ENCODE measurements at regions not wholly inside any gene's neighbourhood (a gene's known extent, or its start where the extent isn't known, plus 50 kb on each side); places are given as distances from the start of the nearest gene placed in this dataset.
"Not testable (repeated sequence)": the region's sequence is repeated elsewhere in the genome, so short reads cannot be mapped to it uniquely, and the experiment has no call there.

DNA sequence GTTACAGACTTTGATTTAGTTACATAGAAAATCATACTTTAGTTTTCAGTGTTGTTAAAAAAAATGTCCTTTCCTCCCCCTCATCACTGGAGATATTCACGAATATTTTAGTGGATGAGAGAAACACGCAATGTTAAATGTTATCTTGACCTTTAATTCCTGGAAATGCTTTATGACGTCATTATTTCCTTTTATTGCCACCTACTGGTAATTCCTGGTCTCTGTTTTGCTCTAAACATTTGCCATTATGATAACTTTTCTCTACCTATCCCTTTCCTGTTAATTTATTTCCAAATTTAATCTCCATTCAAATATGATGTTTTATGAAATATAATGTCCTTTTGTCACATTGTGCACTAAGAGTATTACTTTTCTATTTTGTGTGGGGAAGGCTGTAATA is 770.6 kb downstream of the FAM181B start:
- no peak overlapping the region for H3K9ac ChIP-seq (ENCODE audit: low read length)
- H3K9me3 ChIP-seq (ENCODE audit: control insufficient read depth, low read length) = no peaks in the 10 kb centered on the region
- no peak overlapping the region for H3K4ac ChIP-seq (ENCODE audit: low read depth in 1 of 2, low read length in 2 of 2)
- H3K27ac ChIP-seq (ENCODE audit: low read length, poor library complexity, severe bottlenecking) = no peak overlapping the region
- H2BK12ac ChIP-seq (ENCODE audit: low read length in 2 of 2) = no peak overlapping the region
- H3K4me1 ChIP-seq (ENCODE audit: control insufficient read depth, insufficient read depth, low read depth, low read length) = no peaks in the 10 kb centered on the region
- no peak overlapping the region for H3K4me2 ChIP-seq (ENCODE audit: low read length, poor library complexity, severe bottlenecking)
- no peak overlapping the region for H2BK15ac ChIP-seq (ENCODE audit: low read depth, poor library complexity, severe bottlenecking)
- WGBS = 60% methylated on average over 3 of the region's 3 CpGs
- no peak overlapping the region for H4K91ac ChIP-seq (ENCODE audit: low read length)
- no peak overlapping the region for H2BK5ac ChIP-seq (ENCODE audit: low read depth, low read length, poor library complexity, severe bottlenecking)
- no peak overlapping the region for H2AK5ac ChIP-seq (ENCODE audit: low read length, severe bottlenecking)
- H4K8ac ChIP-seq (ENCODE audit: low read length) = no peak overlapping the region
- H3K36me3 ChIP-seq (ENCODE audit: control insufficient read depth in 1 of 2, insufficient read depth in 2 of 2, low read depth in 1 of 2, low read length in 2 of 2) = no peaks in the 10 kb centered on the region
- H3K18ac ChIP-seq (ENCODE audit: low read depth in 1 of 2, low read length in 2 of 2) = no peak overlapping the region
- no peak overlapping the region for H3K23ac ChIP-seq (ENCODE audit: low read length in 2 of 2)
- H3K79me1 ChIP-seq (replicated peaks; ENCODE audit: low read length, poor library complexity, severe bottlenecking) = no peaks in the 10 kb centered on the region
- no peak overlapping the region for H3K14ac ChIP-seq (ENCODE audit: low read length in 2 of 2)
- H3K4me3 ChIP-seq (ENCODE audit: insufficient read depth in 1 of 2, low read depth in 1 of 2, low read length in 2 of 2) = no peak overlapping the region
- H3K27me3 ChIP-seq (ENCODE audit: control insufficient read depth in 1 of 2, insufficient read depth in 1 of 2, low read length in 2 of 2) = no peaks in the 10 kb centered on the region
- H2BK120ac ChIP-seq (ENCODE audit: low read depth, low read length) = no peak overlapping the region
- no peak overlapping the region for H2AFZ ChIP-seq (ENCODE audit: low read depth, low read length)
- no peak for DNase-seq

DNA sequence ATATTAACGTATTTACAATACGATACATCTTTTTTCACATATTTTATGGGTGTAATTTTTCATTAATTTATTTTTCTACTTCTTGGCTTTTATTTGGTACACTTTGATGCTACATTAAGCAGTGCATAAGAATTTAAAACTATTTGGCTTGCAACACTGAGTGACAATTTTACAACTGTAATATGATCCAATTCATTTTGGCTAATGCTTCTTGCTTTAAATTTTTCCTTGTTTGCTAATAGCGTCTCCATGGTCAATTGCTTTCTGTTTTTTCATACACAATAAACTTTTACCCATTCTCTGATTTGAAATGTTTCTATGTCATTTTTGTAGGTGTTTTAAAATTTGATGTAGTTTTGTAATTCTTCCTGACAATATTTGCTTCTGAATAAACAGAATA is 773.2 kb downstream of the FAM181B start:
- Histone ChIP-seq H3K9ac (ENCODE audit: low read length) (no peak overlapping the region), H3K4me2 (ENCODE audit: low read length, poor library complexity, severe bottlenecking) (no peak overlapping the region), H3K4me1 (ENCODE audit: control insufficient read depth, insufficient read depth, low read depth, low read length) (no peaks in the 10 kb centered on the region), H2BK15ac (ENCODE audit: low read depth, poor library complexity, severe bottlenecking) (no peak overlapping the region), H2BK5ac (ENCODE audit: low read depth, low read length, poor library complexity, severe bottlenecking) (no peak overlapping the region), H3K23ac (ENCODE audit: low read length in 2 of 2) (no peak overlapping the region), H3K27me3 (ENCODE audit: control insufficient read depth in 1 of 2, insufficient read depth in 1 of 2, low read length in 2 of 2) (no peaks in the 10 kb centered on the region), H3K4me3 (ENCODE audit: insufficient read depth in 1 of 2, low read depth in 1 of 2, low read length in 2 of 2) (no peak overlapping the region), H3K18ac (ENCODE audit: low read depth in 1 of 2, low read length in 2 of 2) (no peak overlapping the region), H2AK5ac (ENCODE audit: low read length, severe bottlenecking) (no peak overlapping the region), H3K4ac (ENCODE audit: low read depth in 1 of 2, low read length in 2 of 2) (no peak overlapping the region), H3K27ac (ENCODE audit: low read length, poor library complexity, severe bottlenecking) (no peak overlapping the region), H2AFZ (ENCODE audit: low read depth, low read length) (no peak overlapping the region), H3K79me1 (replicated peaks; ENCODE audit: low read length, poor library complexity, severe bottlenecking) (no peaks in the 10 kb centered on the region), H3K36me3 (ENCODE audit: control insufficient read depth in 1 of 2, insufficient read depth in 2 of 2, low read depth in 1 of 2, low read length in 2 of 2) (no peaks in the 10 kb centered on the region), H4K8ac (ENCODE audit: low read length) (no peak overlapping the region), H4K91ac (ENCODE audit: low read length) (no peak overlapping the region), H3K9me3 (ENCODE audit: control insufficient read depth, low read length) (no peaks in the 10 kb centered on the region), H2BK12ac (ENCODE audit: low read length in 2 of 2) (no peak overlapping the region), H3K14ac (ENCODE audit: low read length in 2 of 2) (no peak overlapping the region), H2BK120ac (ENCODE audit: low read depth, low read length) (no peak overlapping the region)
- no peak for DNase-seq
- no CpG with 5 or more reads among the region's 3 CpGs for WGBS

- H3K4me3 ChIP-seq (ENCODE audit: insufficient read depth in 1 of 2, low read depth in 1 of 2, low read length in 2 of 2) = no peak overlapping the region
- H3K27ac ChIP-seq (ENCODE audit: low read length, poor library complexity, severe bottlenecking) = no peak overlapping the region
- H3K9ac ChIP-seq (ENCODE audit: low read length) = no peak overlapping the region
- no peak overlapping the region for H3K18ac ChIP-seq (ENCODE audit: low read depth in 1 of 2, low read length in 2 of 2)
- H2BK15ac ChIP-seq (ENCODE audit: low read depth, poor library complexity, severe bottlenecking) = no peak overlapping the region
- H4K8ac ChIP-seq (ENCODE audit: low read length) = no peak overlapping the region
- H3K36me3 ChIP-seq (ENCODE audit: control insufficient read depth in 1 of 2, insufficient read depth in 2 of 2, low read depth in 1 of 2, low read length in 2 of 2) = no peaks in the 10 kb centered on the region
- no peak overlapping the region for H2BK12ac ChIP-seq (ENCODE audit: low read length in 2 of 2)
- no peak overlapping the region for H3K4ac ChIP-seq (ENCODE audit: low read depth in 1 of 2, low read length in 2 of 2)
- no peak overlapping the region for H2BK120ac ChIP-seq (ENCODE audit: low read depth, low read length)
- H3K23ac ChIP-seq (ENCODE audit: low read length in 2 of 2) = no peak overlapping the region
- H2AK5ac ChIP-seq (ENCODE audit: low read length, severe bottlenecking) = no peak overlapping the region
- no peak overlapping the region for H2BK5ac ChIP-seq (ENCODE audit: low read depth, low read length, poor library complexity, severe bottlenecking)
- no peaks in the 10 kb centered on the region for H3K27me3 ChIP-seq (ENCODE audit: control insufficient read depth in 1 of 2, insufficient read depth in 1 of 2, low read length in 2 of 2)
- H4K91ac ChIP-seq (ENCODE audit: low read length) = no peak overlapping the region
- DNase-seq = no peak
- H3K9me3 ChIP-seq (ENCODE audit: control insufficient read depth, low read length) = no peaks in the 10 kb centered on the region
- H3K14ac ChIP-seq (ENCODE audit: low read length in 2 of 2) = no peak overlapping the region
- no peak overlapping the region for H3K4me2 ChIP-seq (ENCODE audit: low read length, poor library complexity, severe bottlenecking)
- no peaks in the 10 kb centered on the region for H3K4me1 ChIP-seq (ENCODE audit: control insufficient read depth, insufficient read depth, low read depth, low read length)
- no peak overlapping the region for H2AFZ ChIP-seq (ENCODE audit: low read depth, low read length)
- WGBS = 12% methylated on average over 1 of the region's 2 CpGs
- H3K79me1 ChIP-seq (replicated peaks; ENCODE audit: low read length, poor library complexity, severe bottlenecking) = no peaks in the 10 kb centered on the region
These were observed 774.3 kb downstream of the FAM181B start for GRCh38 chr11:81959341-81959740.

DNA sequence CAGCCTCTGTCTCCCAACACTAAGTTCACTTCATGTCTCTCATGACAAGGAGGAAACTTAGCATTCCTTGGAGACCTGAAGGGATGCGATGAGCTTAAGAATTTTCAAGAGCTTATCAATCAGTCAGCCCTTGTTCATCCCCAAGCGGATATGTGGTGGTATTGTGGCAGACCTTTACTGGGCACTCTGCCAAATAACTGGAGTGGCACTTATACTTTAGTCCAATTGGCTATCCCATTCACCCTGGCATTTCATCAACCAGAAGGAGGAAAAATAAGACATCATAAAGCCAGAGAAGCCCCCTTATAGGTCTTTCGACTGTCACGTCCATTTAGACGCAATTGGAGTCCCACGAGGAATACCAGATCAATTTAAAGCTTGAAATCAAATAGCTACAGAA is 779.4 kb downstream of the FAM181B start:
- H3K14ac ChIP-seq (ENCODE audit: low read length in 2 of 2); H2BK15ac ChIP-seq (ENCODE audit: low read depth, poor library complexity, severe bottlenecking); H3K79me1 ChIP-seq (replicated peaks; ENCODE audit: low read length, poor library complexity, severe bottlenecking); H4K91ac ChIP-seq (ENCODE audit: low read length); H3K9me3 ChIP-seq (ENCODE audit: control insufficient read depth, low read length); H3K4me1 ChIP-seq (ENCODE audit: control insufficient read depth, insufficient read depth, low read depth, low read length); H3K9ac ChIP-seq (ENCODE audit: low read length); H3K27me3 ChIP-seq (ENCODE audit: control insufficient read depth in 1 of 2, insufficient read depth in 1 of 2, low read length in 2 of 2); H2AK5ac ChIP-seq (ENCODE audit: low read length, severe bottlenecking); H3K4me3 ChIP-seq (ENCODE audit: insufficient read depth in 1 of 2, low read depth in 1 of 2, low read length in 2 of 2); H3K4ac ChIP-seq (ENCODE audit: low read depth in 1 of 2, low read length in 2 of 2); H3K18ac ChIP-seq (ENCODE audit: low read depth in 1 of 2, low read length in 2 of 2); H4K8ac ChIP-seq (ENCODE audit: low read length); H2BK5ac ChIP-seq (ENCODE audit: low read depth, low read length, poor library complexity, severe bottlenecking); H2BK120ac ChIP-seq (ENCODE audit: low read depth, low read length); H3K4me2 ChIP-seq (ENCODE audit: low read length, poor library complexity, severe bottlenecking); H3K23ac ChIP-seq (ENCODE audit: low read length in 2 of 2); H2BK12ac ChIP-seq (ENCODE audit: low read length in 2 of 2); H2AFZ ChIP-seq (ENCODE audit: low read depth, low read length); H3K36me3 ChIP-seq (ENCODE audit: control insufficient read depth in 1 of 2, insufficient read depth in 2 of 2, low read depth in 1 of 2, low read length in 2 of 2); DNase-seq; H3K27ac ChIP-seq (ENCODE audit: low read length, poor library complexity, severe bottlenecking): not testable (repeated sequence)
- WGBS = 98% methylated on average over 3 of the region's 6 CpGs
